Activated CD8-positive, alpha-beta T cell treated with anti-CD3 and anti-CD28 coated beads, Interleukin-2, amount 10 ng/mL, durations not matched to agents 7 days and 5 days (primary cell): ENCODE measurements at regions not wholly inside any gene's neighbourhood (a gene's known extent, or its start where the extent isn't known, plus 50 kb on each side); places are given as distances from the start of the nearest gene placed in this dataset.
"Not testable (repeated sequence)": the region's sequence is repeated elsewhere in the genome, so short reads cannot be mapped to it uniquely, and the experiment has no call there.

Experiments
- ATAC-seq: fragments of 150-1000 bp; cut with Tn5 transposase; one replicate; pipeline ENCODE4 v1.10.0; 2021; ENCODE audit warnings: moderate library complexity
- CTCF ChIA-PET: fragments of 350-600 bp; sonication (Branson Sonifier 250); formaldehyde crosslinking; loops from one replicate; lab custom pipeline; 2021; ENCODE audit warnings: antibody characterized with exemption; lab: Charles Lee
- POLR2A ChIA-PET: fragments of 350-600 bp; sonication (Branson Sonifier 250); formaldehyde crosslinking; loops from one replicate; lab custom pipeline; 2021; ENCODE audit warnings: antibody characterized with exemption; lab: Charles Lee
- DNase-seq: peaks from one replicate; pipeline ENCODE4 v3.0.0-alpha.2; 2020
- H3K27ac Mint-ChIP-seq: one replicate; pipeline ENCODE4 v1.8.0; 2021; ENCODE audit warnings: mild to moderate bottlenecking, mixed read lengths
- H3K27me3 Mint-ChIP-seq: one replicate; pipeline ENCODE4 v1.8.0; 2021; ENCODE audit warnings: low read depth, mixed read lengths
- H3K36me3 Mint-ChIP-seq: one replicate; pipeline ENCODE4 v1.8.0; 2021; ENCODE audit warnings: low read depth, mixed read lengths
- H3K4me1 Mint-ChIP-seq: one replicate; pipeline ENCODE4 v1.8.0; 2021; ENCODE audit warnings: low read depth, mixed read lengths
- H3K4me3 Mint-ChIP-seq: one replicate; pipeline ENCODE4 v1.8.0; 2021; ENCODE audit warnings: mild to moderate bottlenecking, mixed read lengths
- H3K9me3 Mint-ChIP-seq: one replicate; pipeline ENCODE4 v1.8.0; 2022; ENCODE audit warnings: mixed read lengths; ENCODE audit not compliant: insufficient read depth

- DNase-seq (no peak), ATAC-seq (no peak)
- Mint-ChIP-seq H3K4me1 (no peaks in the 10 kb centered on the region), H3K36me3 (no peaks in the 10 kb centered on the region), H3K4me3 (no peak overlapping the region), H3K9me3 (no peaks in the 10 kb centered on the region), H3K27me3 (no peaks in the 10 kb centered on the region), H3K27ac (no peak overlapping the region)
- POLR2A ChIA-PET, result no interaction called here
- CTCF ChIA-PET, result no interaction called here
Measured at GRCh38 chr4:120557372-120557771, 365.2 kb downstream of the PRDM5 start.

DNA sequence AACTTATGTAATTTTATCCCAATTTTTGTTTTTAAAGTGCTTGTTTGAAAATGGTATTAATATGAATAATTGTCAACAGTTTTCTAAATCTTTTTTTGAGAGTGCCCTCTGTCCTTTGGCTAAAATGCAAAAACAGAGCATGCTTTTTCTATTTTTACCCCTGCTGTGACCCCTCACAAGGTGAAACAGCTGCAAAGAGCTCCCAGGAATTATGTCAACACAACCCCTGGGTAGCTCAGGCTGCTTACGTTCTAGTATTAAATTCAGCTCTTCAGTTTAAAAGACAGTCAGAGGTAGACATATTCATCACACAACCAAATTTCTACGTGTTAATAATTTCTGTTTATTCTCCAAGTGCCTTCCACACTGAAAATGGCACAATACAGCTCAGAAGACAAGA, 367.5 kb downstream of the PRDM5 start:
- H3K27ac Mint-ChIP-seq, result no peak overlapping the region
- H3K36me3 Mint-ChIP-seq, result no peaks in the 10 kb centered on the region
- no peak for DNase-seq
- ChIA-PET POLR2A (no interaction called here), CTCF (no interaction called here)
- no peak for ATAC-seq
- H3K4me1 Mint-ChIP-seq, result no peaks in the 10 kb centered on the region
- no peak overlapping the region for H3K4me3 Mint-ChIP-seq
- H3K27me3 Mint-ChIP-seq, result no peaks in the 10 kb centered on the region
- no peaks in the 10 kb centered on the region for H3K9me3 Mint-ChIP-seq

DNA sequence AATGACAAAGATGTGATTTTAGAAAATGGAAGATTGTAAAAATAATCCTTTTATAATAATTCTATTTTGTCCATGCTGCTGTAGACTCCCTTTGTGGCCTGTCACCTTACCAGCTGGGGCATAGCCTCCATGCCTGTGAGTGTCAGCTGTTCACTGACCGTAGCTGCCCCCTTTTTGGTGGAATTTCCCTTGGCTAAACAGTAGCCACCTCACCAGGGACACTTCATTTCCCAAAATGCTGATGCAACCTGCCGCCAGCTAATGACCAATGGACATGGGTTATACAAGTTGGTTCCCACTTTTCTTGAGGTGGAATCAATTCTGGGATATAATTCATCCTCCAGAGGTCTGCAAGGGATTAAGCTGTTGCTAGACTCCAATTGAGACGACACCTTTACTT, 368.4 kb downstream of the PRDM5 start:
- Mint-ChIP-seq H3K36me3 (no peaks in the 10 kb centered on the region), H3K4me1 (no peaks in the 10 kb centered on the region), H3K4me3 (no peak overlapping the region), H3K9me3 (no peaks in the 10 kb centered on the region), H3K27ac (no peak overlapping the region), H3K27me3 (no peaks in the 10 kb centered on the region)
- ChIA-PET POLR2A (no interaction called here), CTCF (no interaction called here)
- DNase-seq (no peak), ATAC-seq (no peak)

DNA sequence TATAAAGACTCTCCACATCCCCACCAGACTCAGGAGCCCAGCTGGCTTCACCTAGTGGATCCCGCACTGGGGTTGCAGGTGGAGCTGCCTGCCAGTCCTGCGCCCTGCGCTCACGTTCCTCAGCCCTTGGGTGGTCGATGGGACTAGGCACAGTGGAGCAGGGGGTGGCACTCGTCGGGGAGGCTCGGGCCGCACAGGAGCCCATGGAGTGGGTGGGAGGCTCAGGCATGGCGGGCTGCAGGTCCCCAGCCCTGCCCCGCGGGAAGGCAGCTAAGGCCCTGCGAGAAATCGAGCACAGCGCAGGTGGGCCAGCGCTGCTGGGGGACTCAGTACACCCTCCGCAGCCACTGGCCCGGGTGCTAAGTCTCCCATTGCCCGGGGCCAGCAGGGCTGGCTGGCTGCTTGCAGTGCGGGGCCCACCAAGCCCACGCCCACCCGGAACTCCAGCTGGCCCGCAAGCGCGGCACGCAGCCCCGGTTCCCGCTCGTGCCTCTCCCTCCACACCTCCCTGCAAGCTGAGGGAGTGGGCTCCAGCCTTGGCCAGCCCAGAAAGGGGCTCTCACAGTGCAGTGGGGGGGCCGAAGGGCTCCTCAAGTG, 371.8 kb downstream of the PRDM5 start:
- H3K27me3 Mint-ChIP-seq, H3K4me1 Mint-ChIP-seq, ATAC-seq, H3K27ac Mint-ChIP-seq, CTCF ChIA-PET, DNase-seq, H3K9me3 Mint-ChIP-seq, H3K36me3 Mint-ChIP-seq, H3K4me3 Mint-ChIP-seq, POLR2A ChIA-PET: not testable (repeated sequence)

- H3K27ac Mint-ChIP-seq, result no peak overlapping the region
- H3K9me3 Mint-ChIP-seq, result no peaks in the 10 kb centered on the region
- no peaks in the 10 kb centered on the region for H3K36me3 Mint-ChIP-seq
- H3K27me3 Mint-ChIP-seq, result no peaks in the 10 kb centered on the region
- ChIA-PET CTCF (no interaction called here), POLR2A (no interaction called here)
- no peaks in the 10 kb centered on the region for H3K4me1 Mint-ChIP-seq
- no peak overlapping the region for H3K4me3 Mint-ChIP-seq
- DNase-seq (no peak), ATAC-seq (no peak)
Measured at GRCh38 chr4:120549011-120549570, 373.4 kb downstream of the PRDM5 start.

GRCh38 chr4:120545391-120545790, 377.1 kb downstream of the PRDM5 start:
- Mint-ChIP-seq H3K4me1 (no peaks in the 10 kb centered on the region), H3K27me3 (no peaks in the 10 kb centered on the region), H3K9me3 (no peaks in the 10 kb centered on the region), H3K36me3 (no peaks in the 10 kb centered on the region), H3K27ac (no peak overlapping the region), H3K4me3 (no peak overlapping the region)
- POLR2A ChIA-PET, result no interaction called here
- DNase-seq (no peak), ATAC-seq (no peak)
- CTCF ChIA-PET, result no interaction called here

DNA sequence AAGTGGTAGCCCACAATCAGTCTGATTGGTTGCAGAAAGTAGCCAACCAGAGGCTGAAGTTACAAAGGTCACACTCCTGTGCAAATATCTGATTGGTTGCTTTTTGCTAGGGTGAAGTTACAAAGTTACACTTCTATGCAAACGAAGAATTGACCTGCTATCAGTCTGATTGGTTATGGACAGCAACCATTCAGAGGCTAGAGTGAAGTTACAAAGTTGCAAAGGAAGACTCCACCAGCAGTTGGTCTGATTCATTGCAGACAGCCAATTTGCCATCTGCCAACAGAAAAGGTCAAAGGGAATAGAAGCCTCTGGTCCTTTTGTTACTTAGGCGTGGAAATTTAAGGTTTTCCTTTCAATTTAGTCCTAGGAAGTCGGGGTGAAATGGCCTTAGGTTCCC, 377.7 kb downstream of the PRDM5 start:
- Mint-ChIP-seq H3K9me3 (no peaks in the 10 kb centered on the region), H3K4me3 (no peak overlapping the region), H3K4me1 (no peaks in the 10 kb centered on the region), H3K27ac (no peak overlapping the region), H3K27me3 (no peaks in the 10 kb centered on the region), H3K36me3 (no peaks in the 10 kb centered on the region)
- CTCF ChIA-PET, result no interaction called here
- DNase-seq (no peak), ATAC-seq (no peak)
- POLR2A ChIA-PET, result no interaction called here

DNA sequence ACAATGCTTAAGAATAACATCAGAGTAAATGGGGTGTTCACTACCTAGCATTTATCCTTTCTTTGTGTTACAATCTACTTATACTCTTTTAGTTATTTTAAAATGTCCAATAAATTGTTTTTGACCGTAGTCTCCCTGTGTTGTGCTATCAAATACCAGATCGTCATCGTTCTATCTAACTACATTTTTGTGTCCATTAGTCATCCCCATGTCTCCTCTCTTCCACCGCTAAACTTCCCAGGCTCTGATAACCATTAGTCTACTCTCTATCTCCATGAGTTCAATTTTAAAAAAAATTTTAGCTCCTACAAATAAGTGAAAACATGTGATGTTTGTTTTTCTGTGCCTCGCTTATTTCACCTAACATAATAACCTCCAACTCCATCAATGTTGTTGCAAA, 381.9 kb downstream of the PRDM5 start:
- H3K4me1 Mint-ChIP-seq, result no peaks in the 10 kb centered on the region
- no peaks in the 10 kb centered on the region for H3K36me3 Mint-ChIP-seq
- no peaks in the 10 kb centered on the region for H3K9me3 Mint-ChIP-seq
- DNase-seq (no peak), ATAC-seq (no peak)
- no peaks in the 10 kb centered on the region for H3K27me3 Mint-ChIP-seq
- H3K27ac Mint-ChIP-seq, result no peak overlapping the region
- POLR2A ChIA-PET, result no interaction called here
- CTCF ChIA-PET, result no interaction called here
- H3K4me3 Mint-ChIP-seq, result no peak overlapping the region

DNA sequence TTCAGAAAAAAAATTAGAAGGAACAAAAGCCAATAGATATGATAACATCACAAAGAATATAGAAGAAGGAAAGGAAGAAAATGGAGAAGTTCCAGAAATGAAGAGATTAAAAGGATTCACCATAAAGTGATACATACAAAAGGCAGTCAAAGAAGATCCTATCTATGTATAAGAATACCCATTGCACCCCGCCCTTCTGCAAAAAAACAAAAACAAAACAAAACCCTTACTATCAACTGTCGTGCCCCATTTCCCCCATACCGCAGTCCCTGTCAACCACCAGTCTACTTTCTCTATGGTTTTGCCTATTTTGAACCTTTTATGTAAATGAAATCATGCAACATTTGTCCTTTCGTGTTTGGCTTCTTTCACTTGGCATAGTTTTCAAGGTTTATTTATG, 385.6 kb downstream of the PRDM5 start:
- H3K4me3 Mint-ChIP-seq, result no peak overlapping the region
- H3K27me3 Mint-ChIP-seq, result no peaks in the 10 kb centered on the region
- ChIA-PET CTCF (no interaction called here), POLR2A (no interaction called here)
- no peak for DNase-seq
- no peak overlapping the region for H3K27ac Mint-ChIP-seq
- no peaks in the 10 kb centered on the region for H3K9me3 Mint-ChIP-seq
- no peak for ATAC-seq
- no peaks in the 10 kb centered on the region for H3K4me1 Mint-ChIP-seq
- H3K36me3 Mint-ChIP-seq, result no peaks in the 10 kb centered on the region

GRCh38 chr4:120528428-120528827, 394.1 kb downstream of the PRDM5 start:
- Mint-ChIP-seq H3K4me3 (no peak overlapping the region), H3K27me3 (no peaks in the 10 kb centered on the region)
- ATAC-seq, result no peak

DNA sequence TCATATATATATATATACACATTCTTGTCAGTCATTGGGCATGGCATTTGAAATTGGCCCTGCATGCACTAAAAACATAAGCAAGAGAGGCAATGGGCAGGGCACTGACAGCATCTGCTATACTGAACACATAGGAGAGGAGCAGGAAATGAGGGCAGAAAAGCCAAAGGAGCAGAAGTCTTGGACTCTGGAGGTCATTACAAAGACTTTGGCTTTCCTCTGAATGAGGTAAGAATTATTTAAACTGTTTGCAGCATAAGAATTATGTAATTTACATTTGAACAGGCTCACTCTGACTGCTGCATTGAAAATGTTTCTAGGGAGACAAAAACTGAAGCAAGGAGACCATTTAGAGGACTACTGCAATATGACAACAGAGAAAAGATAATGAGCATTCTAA, 396.5 kb downstream of the PRDM5 start:
- Mint-ChIP-seq H3K36me3 (no peaks in the 10 kb centered on the region), H3K27me3 (no peaks in the 10 kb centered on the region), H3K4me3 (no peak overlapping the region), H3K4me1 (no peaks in the 10 kb centered on the region), H3K27ac (no peak overlapping the region), H3K9me3 (no peaks in the 10 kb centered on the region)
- ChIA-PET CTCF (no interaction called here), POLR2A (no interaction called here)
- ATAC-seq (no peak), DNase-seq (no peak)

More at GRCh38 chr4:120528428-120528827, 394.1 kb downstream of the PRDM5 start:
- H3K36me3 Mint-ChIP-seq, result no peaks in the 10 kb centered on the region
- POLR2A ChIA-PET, result no interaction called here
- H3K9me3 Mint-ChIP-seq, result no peaks in the 10 kb centered on the region
- no peak for DNase-seq
- no peak overlapping the region for H3K27ac Mint-ChIP-seq
- no peaks in the 10 kb centered on the region for H3K4me1 Mint-ChIP-seq
- CTCF ChIA-PET, result no interaction called here

- Mint-ChIP-seq H3K9me3 (no peaks in the 10 kb centered on the region), H3K36me3 (no peaks in the 10 kb centered on the region), H3K4me3 (no peak overlapping the region), H3K4me1 (no peaks in the 10 kb centered on the region), H3K27ac (no peak overlapping the region), H3K27me3 (no peaks in the 10 kb centered on the region)
- DNase-seq (no peak), ATAC-seq (no peak)
- POLR2A ChIA-PET, result no interaction called here
- CTCF ChIA-PET, result no interaction called here
Measured at GRCh38 chr4:120525106-120525505, 397.4 kb downstream of the PRDM5 start.

DNA sequence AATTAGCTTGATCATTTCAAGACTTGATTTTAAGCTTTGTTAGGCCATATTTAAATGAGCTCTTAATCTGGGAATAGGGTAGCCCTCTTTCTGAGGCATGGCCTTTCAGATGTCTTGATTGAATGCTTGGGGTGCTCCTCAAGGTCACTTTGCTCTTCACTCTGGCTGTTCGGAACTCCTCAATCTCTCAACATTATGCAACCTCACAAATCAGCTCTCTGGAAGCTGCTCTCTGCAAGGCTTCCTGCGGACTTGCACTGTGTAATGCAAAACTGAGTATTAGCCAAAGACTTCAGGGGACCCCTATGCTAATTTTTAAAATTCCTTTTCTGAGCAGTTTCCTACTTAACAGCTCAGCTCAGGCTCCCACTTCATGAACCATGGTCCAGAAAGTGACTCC, 398.3 kb downstream of the PRDM5 start:
- no peak for ATAC-seq
- ChIA-PET POLR2A (no interaction called here), CTCF (no interaction called here)
- no peaks in the 10 kb centered on the region for H3K36me3 Mint-ChIP-seq
- H3K4me3 Mint-ChIP-seq, result no peak overlapping the region
- no peaks in the 10 kb centered on the region for H3K9me3 Mint-ChIP-seq
- no peaks in the 10 kb centered on the region for H3K27me3 Mint-ChIP-seq
- DNase-seq, result no peak
- no peak overlapping the region for H3K27ac Mint-ChIP-seq
- H3K4me1 Mint-ChIP-seq, result no peaks in the 10 kb centered on the region
